HepG2 (cell line): ENCODE measurements at regions not wholly inside any gene's neighbourhood (a gene's known extent, or its start where the extent isn't known, plus 50 kb on each side); places are given as distances from the start of the nearest gene placed in this dataset.

ENCODE experiments used
- ATAC-seq: fragments of 200-7000 bp; cut with Tn5 transposase; 3 replicates; pipeline ENCODE4 v1.9.1; 2020; ENCODE audit warnings: mild to moderate bottlenecking, moderate library complexity
- BruUV-seq: library from RNA; stranded (reverse); fragments of 400-500 nt; replicated peaks from 2 replicates; lab custom pipeline; 2021; lab: Mats Ljungman, UMichigan
- CTCF ChIA-PET: fragments of 300-600 bp; formaldehyde crosslinking; extraction: SDS; loops from one replicate; lab custom pipeline; 2021; ENCODE audit warnings: low total read pairs, inconsistent platforms, low intra/inter-chr PET ratio; lab: Yijun Ruan, JAX
- POLR2A ChIA-PET: fragments of 350-600 bp; sonication (Branson Sonifier 250); formaldehyde crosslinking; loops from one replicate; lab custom pipeline; 2020; ENCODE audit warnings: antibody characterized with exemption, inconsistent platforms; lab: Yijun Ruan, JAX
- DNase-seq: peaks from one replicate; pipeline ENCODE4 v3.0.0-alpha.2; 2015; ENCODE audit warnings: low spot score
- FAIRE-seq: peaks from 3 replicates; lab custom pipeline; 2011; peaks lifted over from hg19 to GRCh38; lab: Jason Lieb, UNC
- H2AFZ ChIP-seq: one replicate; pipeline ENCODE4 v1.6.1; 2011; ENCODE audit warnings: low read length, inconsistent platforms
- H3K27ac ChIP-seq: fragments of 300-600 bp; 3 replicates; pipeline ENCODE4 v1.8.0; 2011; ENCODE audit warnings: mixed run types, mild to moderate bottlenecking, mixed read lengths, low read length, inconsistent platforms; ENCODE audit not compliant: insufficient read depth; ENCODE audit errors: extremely low read length
- H3K27me3 ChIP-seq, 2 experiments: fragments of 200-600 bp in 1 of 2; 2 replicates in 1 of 2; 3 replicates in 1 of 2; pipeline versions ENCODE4 v1.6.0 to v1.8.0; 2011; ENCODE audit warnings: low read length in 2 of 2, mild to moderate bottlenecking in 2 of 2, moderate library complexity in 2 of 2, inconsistent platforms in 1 of 2; ENCODE audit not compliant: insufficient read depth in 2 of 2, control insufficient read depth in 1 of 2
- H3K36me3 ChIP-seq, 2 experiments: fragments of 200-600 bp in 1 of 2; replicated peaks in 1 of 2; 2 replicates in 1 of 2; 3 replicates in 1 of 2; pipeline versions ENCODE4 v1.5.1 to v1.8.0; 2011; ENCODE audit warnings: low read length in 2 of 2, inconsistent platforms in 1 of 2; ENCODE audit not compliant: insufficient read depth in 2 of 2, control insufficient read depth in 1 of 2
- H3K4me1 ChIP-seq: 2 replicates; pipeline ENCODE4 v1.5.1; 2012; ENCODE audit warnings: low read length, inconsistent platforms; ENCODE audit not compliant: insufficient read depth
- H3K4me2 ChIP-seq: 2 replicates; pipeline ENCODE4 v1.6.0; 2011; ENCODE audit warnings: low read depth, low read length, inconsistent platforms
- H3K4me3 ChIP-seq, 3 experiments: fragments of 200-600 bp in 1 of 3; sonication (generic), shearing (Covaris generic) in 1 of 3; replicated peaks in 1 of 3; 2 replicates each; pipeline ENCODE4 v1.5.1; 2011 to 2016; ENCODE audit warnings: low read length in 3 of 3, inconsistent platforms in 2 of 3, low read depth in 2 of 3, mild to moderate bottlenecking in 2 of 3, control low read depth in 1 of 3, mixed read lengths in 1 of 3; ENCODE audit not compliant: insufficient read depth in 1 of 3
- H3K79me2 ChIP-seq: one replicate; pipeline ENCODE4 v1.6.1; 2011; ENCODE audit warnings: low read length, inconsistent platforms; ENCODE audit not compliant: insufficient read depth
- H3K9ac ChIP-seq: 2 replicates; pipeline ENCODE4 v1.6.0; 2011; ENCODE audit warnings: mild to moderate bottlenecking, low read depth, low read length, inconsistent platforms; ENCODE audit not compliant: insufficient read depth
- H3K9me3 ChIP-seq: 2 replicates; pipeline ENCODE4 v1.5.1; 2012; ENCODE audit warnings: mild to moderate bottlenecking, low read length
- H4K20me1 ChIP-seq: 2 replicates; pipeline ENCODE4 v1.6.0; 2011; ENCODE audit warnings: inconsistent platforms, mild to moderate bottlenecking, low read length, moderate library complexity; ENCODE audit not compliant: insufficient read depth
- CREBL2 ChIP-seq: sonication (generic); formaldehyde crosslinking; IDR thresholded peaks from 2 replicates; pipeline ENCODE4 v1.8.1; 2023; ENCODE audit warnings: missing genetic modification reagents, mild to moderate bottlenecking, borderline replicate concordance
- HINFP ChIP-seq: sonication (generic); formaldehyde crosslinking; IDR thresholded peaks from 2 replicates; pipeline ENCODE4 v1.4.0; 2020; ENCODE audit warnings: low read depth, mild to moderate bottlenecking, missing genetic modification reagents
- ISX ChIP-seq: sonication (generic); formaldehyde crosslinking; conservative IDR thresholded peaks from 2 replicates; pipeline ENCODE4 v1.5.0; 2020; ENCODE audit warnings: missing genetic modification reagents
- KDM1A ChIP-seq: IDR thresholded peaks from 2 replicates; pipeline ENCODE4 v1.6.1; 2016; ENCODE audit warnings: missing compliant biosample characterization
- MED8 ChIP-seq: sonication (generic); formaldehyde crosslinking; IDR thresholded peaks from 2 replicates; pipeline ENCODE4 v1.8.1; 2023; ENCODE audit warnings: mild to moderate bottlenecking, missing genetic modification reagents; ENCODE audit not compliant: insufficient replicate concordance
- MLLT10 ChIP-seq: sonication (generic); formaldehyde crosslinking; IDR thresholded peaks from 2 replicates; pipeline ENCODE4 v1.4.0; 2020; ENCODE audit warnings: missing genetic modification reagents
- NRL ChIP-seq: sonication (generic); formaldehyde crosslinking; IDR thresholded peaks from 2 replicates; pipeline ENCODE4 v1.5.0; 2020; ENCODE audit warnings: missing genetic modification reagents, mild to moderate bottlenecking, moderate library complexity, borderline replicate concordance
- RAD21 ChIP-seq: fragments of 450-650 bp; formaldehyde crosslinking; IDR thresholded peaks from 2 replicates; pipeline ENCODE4 v1.5.0; 2020; ENCODE audit warnings: mild to moderate bottlenecking
- THAP7 ChIP-seq: sonication (generic); formaldehyde crosslinking; IDR thresholded peaks from 2 replicates; pipeline ENCODE4 v1.8.1; 2023; ENCODE audit warnings: mild to moderate bottlenecking, missing genetic modification reagents
- TOE1 ChIP-seq: sonication (generic); formaldehyde crosslinking; IDR thresholded peaks from 2 replicates; pipeline ENCODE4 v1.4.0; 2020; ENCODE audit warnings: mild to moderate bottlenecking, missing genetic modification reagents
- ZBTB37 ChIP-seq: sonication (generic); formaldehyde crosslinking; IDR thresholded peaks from 2 replicates; pipeline ENCODE4 v1.4.0; 2020; ENCODE audit warnings: mild to moderate bottlenecking, missing genetic modification reagents
- ZNF510 ChIP-seq: sonication (generic); formaldehyde crosslinking; IDR thresholded peaks from 2 replicates; pipeline ENCODE4 v1.4.0; 2020; ENCODE audit warnings: low read depth, mild to moderate bottlenecking, missing genetic modification reagents
- ZNF576 ChIP-seq: sonication (generic); formaldehyde crosslinking; IDR thresholded peaks from 2 replicates; pipeline ENCODE4 v1.4.0; 2020; ENCODE audit warnings: mild to moderate bottlenecking, missing genetic modification reagents
- ZNF639 ChIP-seq: conservative IDR thresholded peaks from 2 replicates; pipeline ENCODE4 v1.6.1; 2018; ENCODE audit warnings: missing genetic modification reagents
- ZNF777 ChIP-seq: sonication (generic); formaldehyde crosslinking; IDR thresholded peaks from 2 replicates; pipeline ENCODE4 v1.4.0; 2020; ENCODE audit warnings: missing genetic modification reagents
- WGBS: methylation state at CpG from one replicate; pipeline ENCODE4 v1.1.6; 2017; ENCODE audit warnings: low lambda C conversion rate; 5-methylcytosine and 5-hydroxymethylcytosine counted together
- in situ Hi-C: cut with HindIII; loops from 2 replicates; pipeline ENCODE4 v1.10.0; 2017; ENCODE audit warnings: low pct_unique_long_range_greater_than_20kb; ENCODE audit not compliant: extremely low pct_ligation_motif_present
- intact Hi-C: fragments of 100-400 bp; cut with micrococcal nuclease; formaldehyde crosslinking; loops from one replicate; pipeline ENCODE4 v1.10.0; 2022; ENCODE audit not compliant: unreplicated experiment
- TF ChIP-seq, protein P1 (sequence below): IDR thresholded peaks from 2 replicates; pipeline ENCODE4 v1.6.1; 2016
- TF ChIP-seq, protein P2 (sequence below): sonication (generic); formaldehyde crosslinking; conservative IDR thresholded peaks from 2 replicates; pipeline ENCODE4 v1.4.0; 2020; ENCODE audit warnings: missing genetic modification reagents

DNA sequence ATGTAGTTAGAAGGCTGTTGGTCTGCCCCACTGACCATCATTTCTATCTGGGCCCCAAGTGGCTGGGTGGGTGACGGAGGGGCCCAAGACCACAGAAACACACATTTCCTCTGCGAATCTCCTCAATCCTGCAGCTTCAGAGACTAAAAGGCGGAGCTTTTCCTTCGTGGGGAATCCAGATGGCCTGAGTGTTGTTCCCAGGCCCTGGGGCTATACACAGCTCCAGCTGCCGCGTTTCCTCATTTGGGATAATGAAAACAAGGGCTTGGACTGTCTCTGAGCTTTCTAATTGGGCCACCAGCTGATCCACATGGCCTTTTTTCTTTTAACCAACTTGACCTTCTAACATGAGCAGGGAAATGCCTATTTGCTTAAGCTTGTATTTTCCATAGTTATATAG lies 339.9 kb downstream of the CXCL12 start (continued):
- TF ChIP-seq ZNF576 (no peak), RAD21 (CRISPR knock-in tag) (no peak), ISX (CRISPR knock-in tag) (no peak), ZNF510 (CRISPR knock-in tag) (no peak), ZNF777 (no peak), TOE1 (CRISPR knock-in tag) (no peak), KDM1A (CRISPR knock-in tag) (no peak), HINFP (CRISPR knock-in tag) (no peak), THAP7 (no peak)

GRCh38 chr10:44044549-44044948 lies 340.3 kb downstream of the CXCL12 start:
- in situ Hi-C loops: no loop called here
- TF ChIP-seq, protein P1, sequence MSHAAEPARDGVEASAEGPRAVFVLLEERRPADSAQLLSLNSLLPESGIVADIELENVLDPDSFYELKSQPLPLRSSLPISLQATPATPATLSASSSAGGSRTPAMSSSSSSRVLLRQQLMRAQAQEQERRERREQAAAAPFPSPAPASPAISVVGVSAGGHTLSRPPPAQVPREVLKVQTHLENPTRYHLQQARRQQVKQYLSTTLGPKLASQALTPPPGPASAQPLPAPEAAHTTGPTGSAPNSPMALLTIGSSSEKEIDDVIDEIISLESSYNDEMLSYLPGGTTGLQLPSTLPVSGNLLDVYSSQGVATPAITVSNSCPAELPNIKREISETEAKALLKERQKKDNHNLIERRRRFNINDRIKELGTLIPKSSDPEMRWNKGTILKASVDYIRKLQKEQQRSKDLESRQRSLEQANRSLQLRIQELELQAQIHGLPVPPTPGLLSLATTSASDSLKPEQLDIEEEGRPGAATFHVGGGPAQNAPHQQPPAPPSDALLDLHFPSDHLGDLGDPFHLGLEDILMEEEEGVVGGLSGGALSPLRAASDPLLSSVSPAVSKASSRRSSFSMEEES (CRISPR knock-in tag): no peak
- no peak for TF ChIP-seq MED8 (CRISPR knock-in tag)
- TF ChIP-seq, protein P2, sequence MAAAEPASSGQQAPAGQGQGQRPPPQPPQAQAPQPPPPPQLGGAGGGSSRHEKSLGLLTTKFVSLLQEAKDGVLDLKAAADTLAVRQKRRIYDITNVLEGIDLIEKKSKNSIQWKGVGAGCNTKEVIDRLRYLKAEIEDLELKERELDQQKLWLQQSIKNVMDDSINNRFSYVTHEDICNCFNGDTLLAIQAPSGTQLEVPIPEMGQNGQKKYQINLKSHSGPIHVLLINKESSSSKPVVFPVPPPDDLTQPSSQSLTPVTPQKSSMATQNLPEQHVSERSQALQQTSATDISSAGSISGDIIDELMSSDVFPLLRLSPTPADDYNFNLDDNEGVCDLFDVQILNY (CRISPR knock-in tag): no peak
- TF ChIP-seq NRL (CRISPR knock-in tag): no peak
- TF ChIP-seq CREBL2 (CRISPR knock-in tag): no peak
- no peak for TF ChIP-seq ZNF639 (CRISPR knock-in tag)
- no peak for TF ChIP-seq MLLT10 (CRISPR knock-in tag)
- no peak for TF ChIP-seq ZBTB37 (CRISPR knock-in tag)

More at GRCh38 chr10:44044549-44044948, 340.3 kb downstream of the CXCL12 start:
- Histone ChIP-seq H3K9me3 (no peaks in the 10 kb centered on the region), H4K20me1 (no peaks in the 10 kb centered on the region), H2AFZ (no peak overlapping the region), H3K27ac (no peak overlapping the region), H3K79me2 (no peaks in the 10 kb centered on the region), H3K4me1 (no peaks in the 10 kb centered on the region), H3K9ac (no peak overlapping the region), H3K36me3 (no peaks in the 10 kb centered on the region), H3K27me3 (peaks cover 4 to 17% of the 10 kb centered on the region in 2 experiments; a peak in 2 of 5 replicates), H3K4me3 (no peak overlapping the region), H3K4me2 (no peak overlapping the region)
- BruUV-seq: no TSS peak
- CTCF ChIA-PET: no interaction called here
- POLR2A ChIA-PET: no interaction called here
- ATAC-seq: no peak
- FAIRE-seq: no peak
- intact Hi-C loops: no loop called here
- WGBS: 23% methylated on average over 8 of the region's 10 CpGs
- DNase-seq: no peak
